Suppressor macrophage treated with lipopolysaccharide for 1 hour (primary cell): ENCODE measurements at regions not wholly inside any gene's neighbourhood (a gene's known extent, or its start where the extent isn't known, plus 50 kb on each side); places are given as distances from the start of the nearest gene placed in this dataset.

Source experiments
- DNase-seq, 3 donors: peaks; one replicate each; pipeline ENCODE4 v3.0.0-alpha.2; 2020 to 2022

DNA sequence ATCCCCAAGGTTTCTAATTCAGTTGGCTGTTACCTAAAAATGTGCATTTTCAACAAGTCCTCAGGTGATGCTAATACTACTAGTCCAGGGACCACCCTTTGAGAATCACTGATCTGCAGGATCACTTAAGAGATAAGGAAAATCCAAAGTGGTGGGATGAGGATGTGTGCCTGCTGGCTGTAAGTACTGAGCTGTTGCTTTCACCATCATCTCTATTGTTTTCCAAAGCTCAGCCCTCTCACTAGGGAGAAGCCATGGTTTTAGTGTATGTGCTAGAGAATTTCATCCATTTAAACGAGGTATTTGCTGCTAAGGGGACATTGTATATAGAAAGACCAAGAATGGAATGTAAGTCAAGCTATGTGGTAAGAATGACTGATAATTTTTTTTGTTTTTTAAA lies 202.3 kb downstream of the KIF21A start:
- no peak for DNase-seq

DNA sequence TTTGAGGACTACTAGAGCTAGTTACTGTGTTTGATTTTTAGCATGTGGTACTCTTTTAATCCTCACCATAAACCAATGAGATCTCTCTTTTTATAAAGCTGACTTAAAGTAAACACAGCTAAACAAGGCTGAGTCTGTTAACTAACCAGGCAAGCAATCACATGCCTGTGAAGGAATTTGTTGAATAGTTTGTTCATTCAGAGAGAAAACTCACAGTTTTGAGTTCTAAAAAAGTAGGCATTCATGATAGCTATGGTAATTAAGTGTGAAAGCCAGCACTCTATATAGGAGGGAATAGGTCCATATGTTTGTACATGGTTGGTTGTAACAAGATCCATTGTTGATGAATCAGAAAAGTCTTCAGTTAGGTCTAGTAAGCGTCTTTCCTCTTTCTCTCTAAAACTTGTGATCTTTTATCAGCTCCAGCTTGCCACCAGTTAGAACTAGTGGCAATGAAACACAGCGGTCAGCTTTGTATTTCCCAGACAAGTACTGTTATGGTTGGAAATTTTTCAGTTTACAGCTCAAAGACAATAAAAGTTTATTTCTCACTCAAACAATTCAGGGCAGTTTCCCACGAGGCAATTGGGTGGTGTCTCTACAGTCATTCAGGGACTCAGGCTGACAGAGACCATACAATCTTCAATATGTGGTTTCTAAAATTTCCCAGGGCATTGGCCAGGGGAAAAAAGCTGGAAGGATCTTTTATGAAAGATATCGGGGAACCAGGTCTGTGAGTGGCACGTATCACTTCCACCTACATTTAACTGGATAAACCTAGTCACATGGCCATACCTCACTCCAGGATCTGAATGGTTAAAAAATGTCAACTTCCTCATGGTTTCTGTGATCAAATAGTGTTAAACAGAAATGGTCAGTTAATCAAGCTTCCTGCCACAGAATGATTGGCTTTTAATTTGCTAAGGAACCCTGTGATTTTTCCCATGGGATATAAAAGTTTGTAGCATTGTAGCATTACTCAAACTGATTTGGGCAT lies 203.1 kb downstream of the KIF21A start:
- no peak for DNase-seq

DNA sequence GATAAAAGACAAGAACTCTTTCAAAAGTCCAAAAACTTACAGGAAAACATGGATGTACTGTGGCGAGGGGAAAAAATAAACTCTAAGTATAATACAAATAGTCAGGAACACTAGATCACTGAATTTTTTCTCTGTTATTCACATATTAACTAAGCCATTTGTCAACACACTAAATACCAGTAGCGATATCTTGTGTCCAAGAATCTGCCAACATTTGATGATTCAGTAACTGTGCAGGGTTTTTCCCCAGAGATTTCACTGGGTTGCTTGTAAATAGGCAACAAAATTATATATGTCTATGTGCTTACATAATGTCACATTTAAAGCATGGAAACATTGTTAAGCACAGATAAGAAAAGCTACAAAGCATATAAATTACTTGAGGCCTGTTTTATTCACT lies 205.9 kb downstream of the KIF21A start:
- no peak for DNase-seq

- DNase-seq = no peak
Observed at GRCh38 chr12:39235990-39236767, 206.7 kb downstream of the KIF21A start.

GRCh38 chr12:39230086-39230485 lies 212.8 kb downstream of the KIF21A start:
- DNase-seq = no peak

- no peak for DNase-seq
Observed at GRCh38 chr12:39227218-39227617, 215.7 kb downstream of the KIF21A start.

- DNase-seq = no peak
Observed at GRCh38 chr12:39224971-39225370, 217.9 kb downstream of the KIF21A start.

- DNase-seq = no peak
Observed at GRCh38 chr12:39205969-39206368, 237.0 kb downstream of the KIF21A start.

- DNase-seq = no peak
Observed at GRCh38 chr12:39199351-39199750, 243.6 kb downstream of the KIF21A start.

DNA sequence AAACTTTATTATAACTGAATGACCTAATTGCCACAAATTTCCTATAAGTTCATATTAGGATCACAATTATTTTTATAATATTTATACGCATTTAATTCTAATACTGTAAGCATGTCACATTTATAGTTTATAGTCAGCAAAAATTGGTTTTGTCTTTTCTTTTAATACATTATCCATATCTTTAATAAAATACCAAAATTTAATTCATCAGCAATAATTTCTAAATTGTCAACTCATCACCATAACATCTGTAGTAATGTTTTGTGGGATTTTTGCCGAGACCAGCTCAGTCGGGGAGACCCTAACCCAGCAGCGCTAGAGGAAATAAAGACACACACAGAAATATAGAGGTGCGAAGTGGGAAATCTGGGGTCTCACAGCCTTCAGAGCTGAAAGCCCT lies 254.2 kb downstream of the KIF21A start:
- DNase-seq = no peak

DNA sequence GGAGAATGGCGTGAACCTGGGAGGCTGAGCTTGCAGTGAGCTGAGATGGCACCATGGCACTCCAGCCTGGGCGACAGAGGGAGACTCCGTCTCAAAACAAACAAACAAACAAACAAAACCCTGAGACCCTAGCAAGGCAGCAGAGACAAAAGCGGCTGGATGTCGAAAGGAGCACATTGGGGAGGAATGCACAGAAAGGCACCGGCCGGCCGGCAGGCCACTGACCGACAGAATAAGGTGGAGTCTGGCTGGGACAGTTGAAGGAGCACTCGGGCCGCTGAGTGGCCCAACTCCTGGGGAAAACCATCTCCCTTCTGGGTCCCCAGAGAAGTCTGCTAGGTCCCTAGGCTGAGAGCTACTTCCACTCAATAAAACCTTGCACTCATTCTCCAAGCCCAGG lies 256.2 kb downstream of the KIF21A start:
- no peak for DNase-seq

DNA sequence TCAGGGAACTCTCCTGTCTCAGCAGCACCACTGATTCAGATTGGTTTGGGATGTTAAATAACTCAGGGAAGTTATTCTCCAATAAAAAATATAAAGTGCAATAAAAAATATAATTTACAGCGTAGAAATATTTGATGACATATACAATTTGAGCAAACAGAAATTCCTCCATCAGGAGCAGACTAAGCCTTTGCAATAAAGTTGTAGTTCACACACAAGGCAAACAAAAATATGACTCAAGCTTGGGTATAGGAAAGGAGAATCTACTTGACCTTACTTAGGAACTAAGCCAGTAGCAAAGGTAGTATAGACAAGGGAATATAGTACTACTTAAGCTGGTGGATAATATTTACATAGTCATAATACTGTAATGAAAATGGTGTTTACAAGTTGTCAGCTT lies 264.1 kb downstream of the KIF21A start:
- no peak for DNase-seq

DNA sequence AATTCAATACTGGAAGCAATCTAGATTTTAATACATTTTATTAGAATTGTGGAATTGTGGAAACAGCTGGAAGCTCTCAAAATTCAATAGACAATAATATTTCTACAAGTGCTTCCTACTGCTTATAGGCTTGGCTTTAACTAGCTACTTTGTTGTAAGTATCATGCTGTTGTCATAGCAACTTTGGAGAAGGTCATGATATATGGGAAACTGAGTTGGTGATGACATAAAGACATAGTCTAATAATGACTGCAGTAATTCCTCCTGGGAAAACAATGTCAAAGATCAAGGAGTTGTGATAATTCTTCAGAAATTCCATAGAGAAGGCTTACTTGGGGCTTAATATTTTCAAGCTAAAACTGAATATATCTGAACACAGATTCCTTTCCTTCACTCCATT lies 266.6 kb downstream of the KIF21A start:
- DNase-seq = no peak

GRCh38 chr12:39173726-39174125 lies 268.3 kb upstream of the CPNE8 start:
- DNase-seq = no peak

DNA sequence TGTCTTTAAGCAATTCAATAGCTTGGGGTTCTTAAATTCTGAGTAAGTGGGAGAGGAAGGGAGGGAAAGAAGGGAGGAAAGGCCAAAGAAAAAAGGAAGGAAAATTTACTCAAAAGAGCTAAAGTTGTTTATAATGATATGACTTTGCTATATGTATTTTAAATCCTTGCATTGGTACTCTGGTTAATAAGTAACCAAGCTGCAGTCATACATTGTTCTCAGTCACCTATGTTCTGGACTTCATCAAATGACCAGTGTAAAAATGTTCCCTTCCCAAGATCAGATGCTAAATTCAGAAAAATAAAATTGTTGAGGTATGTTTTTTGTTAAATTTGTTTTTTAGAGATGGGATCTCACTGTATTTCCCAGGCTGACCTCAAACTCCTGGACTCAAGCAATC lies 259.9 kb upstream of the CPNE8 start:
- DNase-seq = peak in 1 of 3 donors; percentile 11

- DNase-seq = no peak
Observed at GRCh38 chr12:39161465-39162085, 256.2 kb upstream of the CPNE8 start.

GRCh38 chr12:39157696-39158342 lies 252.4 kb upstream of the CPNE8 start:
- DNase-seq = peak in 1 of 3 donors; percentile 11

- peak; percentile 12 to 32 (median 27) for DNase-seq
Observed at GRCh38 chr12:39145175-39145999, 240.0 kb upstream of the CPNE8 start.

- no peak for DNase-seq
Observed at GRCh38 chr12:39144613-39145061, 239.2 kb upstream of the CPNE8 start.

GRCh38 chr12:39138268-39138667 lies 232.9 kb upstream of the CPNE8 start:
- DNase-seq = no peak

- no peak for DNase-seq
Observed at GRCh38 chr12:39127401-39127800, 222.0 kb upstream of the CPNE8 start.

DNA sequence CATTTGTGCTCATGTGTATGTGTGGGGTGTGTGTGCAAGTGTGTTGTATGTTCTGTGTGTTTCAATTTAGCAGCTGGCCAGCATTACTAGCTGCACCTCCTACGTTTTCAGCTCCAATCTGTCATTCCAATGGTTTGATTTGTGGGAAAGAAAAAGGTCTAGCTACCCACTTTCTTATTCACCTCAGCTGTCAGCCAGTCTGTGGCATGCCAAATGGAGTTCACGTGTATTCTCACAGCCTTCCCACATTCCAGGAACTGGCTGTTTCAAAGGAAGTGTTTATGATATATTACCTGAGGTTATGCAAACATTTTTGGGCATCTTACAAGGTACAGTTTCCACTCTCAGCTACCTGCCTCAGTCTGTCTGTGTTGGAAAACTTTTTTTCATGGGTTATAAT lies 220.2 kb upstream of the CPNE8 start:
- no peak for DNase-seq
